ENCODE measurements at regions not wholly inside any gene's neighbourhood (a gene's known extent, or its start where the extent isn't known, plus 50 kb on each side); places are given as distances from the start of the nearest gene placed in this dataset.
A peak's percentile ranks its signal among the peaks of the same experiment; 100 is the strongest.
"Not testable (repeated sequence)": the region's sequence is repeated elsewhere in the genome, so short reads cannot be mapped to it uniquely, and the experiment has no call there.

GRCh38 chr18:40152859-40153258 is 1802.2 kb upstream of the PIK3C3 start:
- DNase-seq (ENCODE audit: low spot score): peak; percentile 38

GRCh38 chr18:40148960-40149359 is 1806.1 kb upstream of the PIK3C3 start:
- no peak for DNase-seq (ENCODE audit: low spot score)

GRCh38 chr18:40133253-40133652 is 1821.8 kb upstream of the PIK3C3 start:
- no peak for DNase-seq (ENCODE audit: low spot score)

- DNase-seq (ENCODE audit: low spot score): not testable (repeated sequence)
These were observed 1822.6 kb upstream of the PIK3C3 start for GRCh38 chr18:40132438-40132837.

- peak; percentile 8 for DNase-seq (ENCODE audit: low spot score)
These were observed 1830.9 kb upstream of the PIK3C3 start for GRCh38 chr18:40124107-40124506.

GRCh38 chr18:40120796-40121391 is 1834.1 kb upstream of the PIK3C3 start:
- DNase-seq (ENCODE audit: low spot score): peak; percentile 54

- no peak for DNase-seq (ENCODE audit: low spot score)
These were observed 1834.7 kb upstream of the PIK3C3 start for GRCh38 chr18:40120356-40120755.

- not testable (repeated sequence) for DNase-seq (ENCODE audit: low spot score)
These were observed 1835.5 kb upstream of the PIK3C3 start for GRCh38 chr18:40119581-40119980.

- no peak for DNase-seq (ENCODE audit: low spot score)
These were observed 1844.6 kb upstream of the PIK3C3 start for GRCh38 chr18:40110455-40110854.

GRCh38 chr18:40109252-40110049 is 1845.6 kb upstream of the PIK3C3 start:
- DNase-seq (ENCODE audit: low spot score): peak; percentile 14

GRCh38 chr18:40108596-40108995 is 1846.4 kb upstream of the PIK3C3 start:
- peak; percentile 0 for DNase-seq (ENCODE audit: low spot score)

GRCh38 chr18:40102903-40103302 is 1852.1 kb upstream of the PIK3C3 start:
- no peak for DNase-seq (ENCODE audit: low spot score)

- DNase-seq (ENCODE audit: low spot score): no peak
These were observed 1855.4 kb upstream of the PIK3C3 start for GRCh38 chr18:40099641-40100040.

GRCh38 chr18:40096675-40097074 is 1858.4 kb upstream of the PIK3C3 start:
- no peak for DNase-seq (ENCODE audit: low spot score)

- DNase-seq (ENCODE audit: low spot score): no peak
These were observed 1860.6 kb upstream of the PIK3C3 start for GRCh38 chr18:40094441-40094840.

GRCh38 chr18:40088130-40088529 is 1866.9 kb upstream of the PIK3C3 start:
- DNase-seq (ENCODE audit: low spot score): no peak

- no peak for DNase-seq (ENCODE audit: low spot score)
These were observed 1875.2 kb upstream of the PIK3C3 start for GRCh38 chr18:40079786-40080185.

- DNase-seq (ENCODE audit: low spot score): peak; percentile 0
These were observed 1879.4 kb upstream of the PIK3C3 start for GRCh38 chr18:40075616-40076015.

- no peak for DNase-seq (ENCODE audit: low spot score)
These were observed 1882.3 kb upstream of the PIK3C3 start for GRCh38 chr18:40072761-40073160.

GRCh38 chr18:40066368-40066767 is 1888.7 kb upstream of the PIK3C3 start:
- DNase-seq (ENCODE audit: low spot score): no peak

- DNase-seq (ENCODE audit: low spot score): no peak
These were observed 1891.5 kb upstream of the PIK3C3 start for GRCh38 chr18:40063488-40063887.

GRCh38 chr18:40061086-40061485 is 1893.9 kb upstream of the PIK3C3 start:
- no peak for DNase-seq (ENCODE audit: low spot score)

GRCh38 chr18:40060562-40060961 is 1894.5 kb upstream of the PIK3C3 start:
- no peak for DNase-seq (ENCODE audit: low spot score)
